Psoas muscle (tissue), 7 donors: ENCODE measurements at regions not wholly inside any gene's neighbourhood (a gene's known extent, or its start where the extent isn't known, plus 50 kb on each side); places are given as distances from the start of the nearest gene placed in this dataset.

Experiments used
- ATAC-seq, 4 donors: fragments of 200-7000 bp; cut with Tn5 transposase; one replicate each; pipeline ENCODE4 v1.9.1; 2020; ENCODE audit warnings: moderate library complexity in 3 of 4, mild to moderate bottlenecking in 2 of 4
- DNase-seq, 2 donors: peaks; one replicate each; pipeline ENCODE4 v3.0.0-alpha.2; 2020
- H3K27ac ChIP-seq: fragments of 200-600 bp; one replicate; pipeline ENCODE4 v1.8.0; 2022
- H3K27me3 ChIP-seq, 3 donors: fragments of 200-600 bp in 1 of 3; one replicate each; pipeline versions ENCODE4 v1.6.1 to v1.8.0; 2013 to 2022; ENCODE audit warnings: low read length in 2 of 3, mild to moderate bottlenecking in 2 of 3, moderate library complexity in 1 of 3; ENCODE audit not compliant: insufficient read depth in 3 of 3
- H3K36me3 ChIP-seq, 2 donors: fragments of 200-600 bp in 1 of 2; one replicate each; pipeline versions ENCODE4 v1.6.1 to v1.8.0; 2013 to 2022; ENCODE audit warnings: low read depth in 1 of 2, mild to moderate bottlenecking in 1 of 2, moderate library complexity in 1 of 2; ENCODE audit not compliant: insufficient read depth in 1 of 2
- H3K4me1 ChIP-seq: fragments of 200-600 bp; one replicate; pipeline ENCODE4 v1.8.0; 2022
- H3K4me3 ChIP-seq: fragments of 200-600 bp; one replicate; pipeline ENCODE4 v1.8.0; 2022; ENCODE audit warnings: mild to moderate bottlenecking
- H3K9me3 ChIP-seq: fragments of 200-600 bp; one replicate; pipeline ENCODE4 v1.8.0; 2022
- WGBS, 3 donors: extraction: QIAGEN DNeasy Blood & Tissue Kit; methylation state at CpG; one replicate each; pipeline versions ENCODE4 v1.1.6 to v1.1.7; 2013; 5-methylcytosine and 5-hydroxymethylcytosine counted together
- intact Hi-C, 2 donors: fragments of 100-400 bp; cut with DNase I; formaldehyde crosslinking; loops; one replicate each; pipeline versions ENCODE4 v1.11.0 to v1.14.2; 2022
- TF ChIP-seq, protein P1 (sequence below): fragments of 200-600 bp; IDR thresholded peaks from one replicate; pipeline ENCODE4 v1.8.0; 2022; ENCODE audit warnings: antibody characterized with exemption
- donor health status: healthy with polysubstance abuse.
- donor health status: DM: no; HTN: no; CAD: no; lungs with moderate emphysema.
- donor health status: Bipolar disorder and iron deficiency.
- donor health status: healthy.
- donor health status: DM: yes; HTN: yes; CAD: no.
- donor health status: DM: no; HTN: no; CAD: no.
- donor health status: DM: yes; HTN: yes; CAD: no.

DNA sequence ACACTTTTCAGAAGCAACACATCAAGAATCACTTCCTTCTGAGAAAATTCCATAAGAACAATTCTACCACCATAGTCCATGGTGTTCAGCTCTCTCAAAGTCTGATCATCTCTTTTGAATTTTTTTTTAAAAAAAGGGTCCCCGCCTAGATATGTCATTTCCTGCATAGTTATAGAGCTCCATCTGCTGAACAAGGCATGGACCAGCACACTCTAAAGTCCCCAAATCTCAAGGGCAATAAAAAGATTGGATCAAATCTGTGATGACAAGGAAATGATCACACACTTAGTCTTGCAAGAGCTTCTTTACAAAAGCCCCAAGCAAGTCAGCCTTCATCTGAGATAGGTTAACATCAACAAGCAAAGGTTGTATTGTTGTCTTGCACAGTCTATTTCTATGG lies 100.7 kb upstream of the STMND1 start:
- TF ChIP-seq, protein P1, sequence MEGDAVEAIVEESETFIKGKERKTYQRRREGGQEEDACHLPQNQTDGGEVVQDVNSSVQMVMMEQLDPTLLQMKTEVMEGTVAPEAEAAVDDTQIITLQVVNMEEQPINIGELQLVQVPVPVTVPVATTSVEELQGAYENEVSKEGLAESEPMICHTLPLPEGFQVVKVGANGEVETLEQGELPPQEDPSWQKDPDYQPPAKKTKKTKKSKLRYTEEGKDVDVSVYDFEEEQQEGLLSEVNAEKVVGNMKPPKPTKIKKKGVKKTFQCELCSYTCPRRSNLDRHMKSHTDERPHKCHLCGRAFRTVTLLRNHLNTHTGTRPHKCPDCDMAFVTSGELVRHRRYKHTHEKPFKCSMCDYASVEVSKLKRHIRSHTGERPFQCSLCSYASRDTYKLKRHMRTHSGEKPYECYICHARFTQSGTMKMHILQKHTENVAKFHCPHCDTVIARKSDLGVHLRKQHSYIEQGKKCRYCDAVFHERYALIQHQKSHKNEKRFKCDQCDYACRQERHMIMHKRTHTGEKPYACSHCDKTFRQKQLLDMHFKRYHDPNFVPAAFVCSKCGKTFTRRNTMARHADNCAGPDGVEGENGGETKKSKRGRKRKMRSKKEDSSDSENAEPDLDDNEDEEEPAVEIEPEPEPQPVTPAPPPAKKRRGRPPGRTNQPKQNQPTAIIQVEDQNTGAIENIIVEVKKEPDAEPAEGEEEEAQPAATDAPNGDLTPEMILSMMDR = no peak
- Histone ChIP-seq H3K4me3 (no peak overlapping the region), H3K36me3 (no peaks in the 10 kb centered on the region), H3K27me3 (peaks cover 0 to 16% (median 0%) of the 10 kb centered on the region in 3 donors), H3K9me3 (no peaks in the 10 kb centered on the region), H3K4me1 (no peaks in the 10 kb centered on the region), H3K27ac (no peak overlapping the region)
- ATAC-seq (no peak), DNase-seq (no peak)
- intact Hi-C loops = no loop called here
- whole genome bisulfite sequencing, 3 donors = 30 to 64% (median 52%) methylated on average over 1 of the region's 1 CpG

DNA sequence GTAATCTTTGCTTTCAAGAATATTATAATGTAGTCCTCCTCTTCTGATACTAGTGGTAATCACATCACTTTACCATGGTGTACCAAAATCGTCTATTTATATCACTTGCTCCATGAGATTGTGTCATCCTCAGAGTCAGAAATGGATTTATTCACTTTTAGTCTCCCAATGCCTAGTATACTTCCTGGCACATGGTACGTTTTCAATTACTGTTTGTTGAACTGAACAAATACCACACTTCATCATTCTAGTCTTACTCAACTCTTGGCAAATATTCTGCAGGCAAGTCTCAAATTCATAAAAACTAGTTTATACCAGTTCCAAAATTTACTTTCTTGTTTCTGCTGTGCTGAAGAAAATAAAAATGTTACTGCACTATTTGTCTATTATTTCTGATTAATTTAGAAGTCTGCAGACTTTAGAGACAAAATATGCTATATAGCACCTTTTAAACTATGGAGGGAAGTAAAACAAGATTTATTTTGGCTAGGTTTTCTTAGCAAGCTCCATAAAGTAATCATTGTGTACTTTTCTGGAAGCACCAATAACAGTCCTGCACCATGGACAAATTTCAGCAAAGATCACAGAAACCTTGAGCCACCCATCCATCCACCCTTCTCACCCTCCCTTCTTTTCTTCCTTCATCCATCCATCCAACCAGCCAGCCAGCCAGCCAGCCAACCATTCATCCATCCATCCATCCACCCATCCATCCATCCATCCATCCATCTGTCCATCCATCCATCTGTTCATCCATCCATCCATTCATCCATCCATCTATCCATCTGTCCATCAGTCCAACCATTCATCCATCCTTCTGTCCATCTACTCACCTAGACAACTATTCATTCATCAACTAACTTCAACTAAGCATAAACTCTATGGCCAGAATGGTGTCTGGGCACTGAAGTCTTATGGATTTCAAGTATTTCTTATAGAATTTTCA lies 102.1 kb upstream of the STMND1 start:
- H3K36me3 ChIP-seq = no peaks in the 10 kb centered on the region
- H3K27ac ChIP-seq = no peak overlapping the region
- no peak overlapping the region for H3K4me3 ChIP-seq
- 18 to 33% (median 19%) methylated on average over 2 of the region's 2 CpGs for WGBS, 3 donors
- no peaks in the 10 kb centered on the region for H3K9me3 ChIP-seq
- TF ChIP-seq, protein P1 = no peak
- ATAC-seq (no peak), DNase-seq (no peak)
- peaks cover 0 to 16% (median 0%) of the 10 kb centered on the region in 3 donors for H3K27me3 ChIP-seq
- intact Hi-C loops = no loop called here
- no peaks in the 10 kb centered on the region for H3K4me1 ChIP-seq

DNA sequence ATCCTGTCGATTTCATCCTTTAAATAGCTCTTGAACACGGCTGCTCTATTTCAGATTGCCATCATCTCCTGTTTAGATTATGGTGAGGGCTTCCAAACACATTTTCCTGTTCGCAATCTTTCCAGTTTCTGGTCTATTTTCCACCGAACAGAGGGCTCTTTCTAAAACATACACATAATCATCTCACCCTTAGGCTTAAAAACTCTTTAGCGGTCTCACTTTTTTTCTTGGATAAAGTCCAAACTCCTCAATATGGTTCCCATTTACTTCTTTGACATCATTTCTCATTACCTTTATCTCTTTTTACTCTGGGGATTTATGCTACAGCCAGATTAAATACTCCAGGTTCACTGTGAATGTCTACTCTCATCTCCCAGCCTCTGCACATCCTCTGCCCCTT lies 103.4 kb upstream of the STMND1 start:
- WGBS, 3 donors = 78 to 86% (median 79%) methylated on average over 5 of the region's 5 CpGs
- Histone ChIP-seq H3K4me3 (no peak overlapping the region), H3K36me3 (no peaks in the 10 kb centered on the region), H3K27ac (no peak overlapping the region), H3K4me1 (no peaks in the 10 kb centered on the region), H3K27me3 (peaks cover 0 to 22% (median 0%) of the 10 kb centered on the region in 3 donors), H3K9me3 (no peaks in the 10 kb centered on the region)
- TF ChIP-seq, protein P1 = no peak
- DNase-seq (no peak), ATAC-seq (no peak)
- intact Hi-C loops = no loop called here

DNA sequence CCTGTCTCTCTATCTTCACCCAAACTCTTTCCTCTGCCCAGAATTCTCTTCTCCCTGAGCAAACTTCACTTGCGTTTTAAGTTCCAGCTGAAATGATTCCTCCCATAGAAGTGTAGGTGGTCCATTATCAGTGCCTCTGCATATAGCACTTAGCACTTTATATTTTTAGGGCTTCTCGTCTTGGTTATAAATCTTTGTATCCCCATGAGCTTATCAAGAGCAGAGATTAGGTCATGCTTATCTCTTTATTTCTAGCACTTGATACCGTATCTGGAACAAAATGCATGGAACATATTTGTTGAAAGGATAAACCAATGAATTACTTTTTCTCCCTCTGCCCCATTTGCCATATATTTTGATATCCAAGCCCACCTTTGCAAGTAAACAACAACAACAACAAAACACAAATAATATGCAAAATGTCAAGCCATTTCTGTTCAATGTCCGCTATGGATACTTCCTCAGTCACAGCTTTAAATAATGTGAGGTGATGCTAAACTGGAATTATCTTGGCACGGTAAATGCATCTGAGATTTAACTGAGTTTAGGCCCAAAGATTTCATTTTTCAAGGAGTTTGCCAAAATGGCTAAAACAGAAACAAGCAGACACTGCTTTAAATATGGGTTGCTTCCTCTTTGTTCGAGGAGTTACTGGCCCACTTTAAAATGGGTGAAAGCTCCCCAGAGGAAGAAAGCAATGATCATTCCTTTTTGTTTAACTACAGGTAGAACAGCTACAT lies 106.2 kb upstream of the STMND1 start:
- peaks cover 0 to 13% (median 0%) of the 10 kb centered on the region in 3 donors for H3K27me3 ChIP-seq
- no peaks in the 10 kb centered on the region for H3K9me3 ChIP-seq
- H3K4me3 ChIP-seq = no peak overlapping the region
- H3K27ac ChIP-seq = no peak overlapping the region
- ATAC-seq = no peak
- no peaks in the 10 kb centered on the region for H3K4me1 ChIP-seq
- intact Hi-C loops = no loop called here
- WGBS, 3 donors = 83 to 86% (median 85%) methylated on average over 6 of the region's 6 CpGs
- H3K36me3 ChIP-seq = no peaks in the 10 kb centered on the region
- no peak for DNase-seq
- TF ChIP-seq, protein P1 = no peak
